Anterior cingulate cortex (tissue), 58 donors: ENCODE measurements at regions not wholly inside any gene's neighbourhood (a gene's known extent, or its start where the extent isn't known, plus 50 kb on each side); places are given as distances from the start of the nearest gene placed in this dataset.

Source experiments
- DNase-seq, 58 donors: peaks; one replicate each; lab custom pipeline; 2025; lab: John Stamatoyannopoulos, UW

DNA sequence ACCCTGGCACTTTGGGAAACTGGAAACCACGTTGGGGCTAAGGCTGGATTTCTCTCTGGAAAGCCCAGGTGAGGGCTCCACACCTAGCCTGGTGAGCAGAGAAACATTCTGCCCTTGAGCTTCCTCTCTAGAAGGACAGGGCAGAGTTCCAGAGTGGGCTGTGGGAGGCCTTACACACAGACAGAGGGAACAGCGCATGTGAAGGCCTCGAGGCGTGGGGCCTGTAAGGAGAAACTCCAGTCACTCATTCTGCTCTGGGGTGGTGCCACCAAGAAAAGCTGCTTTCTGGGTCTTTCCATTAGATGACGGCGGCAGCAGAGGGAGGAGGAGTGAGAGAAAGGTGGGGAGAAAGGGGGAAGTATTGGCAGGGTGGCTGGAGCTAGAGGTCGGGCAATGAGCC is 183.1 kb downstream of the CHST1 start:
- no peak for DNase-seq

DNA sequence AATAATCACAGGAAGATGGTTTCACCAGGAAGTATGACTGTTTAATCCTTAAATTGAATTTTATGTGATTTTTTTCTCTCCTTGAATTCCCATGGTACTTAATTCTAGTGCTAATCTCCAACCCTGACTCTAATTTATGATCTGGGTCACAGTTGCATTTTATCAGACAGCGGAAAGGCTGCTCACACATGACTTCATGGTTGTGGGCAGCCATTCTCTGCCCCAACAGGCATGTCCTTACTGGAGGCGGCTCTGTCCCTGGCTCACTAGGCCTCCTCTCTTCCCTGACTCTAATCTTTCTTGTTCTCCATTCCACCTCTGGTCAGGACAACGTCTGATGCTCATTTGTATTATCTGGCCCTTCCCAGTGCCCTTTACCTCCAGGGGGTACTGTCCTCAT is 184.4 kb downstream of the CHST1 start:
- DNase-seq: no peak

DNA sequence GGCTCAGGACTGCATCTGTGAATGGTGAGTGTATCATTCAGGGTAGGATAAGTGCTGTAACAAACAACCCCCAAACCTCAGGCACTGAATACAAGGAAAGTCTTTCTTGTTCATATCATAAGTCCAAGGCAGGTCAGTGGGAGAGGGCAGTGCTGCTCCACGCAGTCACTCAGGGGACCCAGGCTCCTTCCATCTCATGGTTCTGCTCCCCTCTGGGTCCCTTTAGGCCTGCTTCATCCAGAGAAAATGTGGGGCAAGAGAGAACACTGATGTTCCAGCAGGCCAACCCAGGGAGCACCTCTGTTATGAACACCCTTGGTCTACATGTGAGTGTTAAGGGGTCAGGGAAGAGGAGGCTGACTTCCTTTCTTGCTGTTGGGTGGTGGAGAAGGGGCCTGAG is 187.8 kb downstream of the CHST1 start:
- DNase-seq: no peak

DNA sequence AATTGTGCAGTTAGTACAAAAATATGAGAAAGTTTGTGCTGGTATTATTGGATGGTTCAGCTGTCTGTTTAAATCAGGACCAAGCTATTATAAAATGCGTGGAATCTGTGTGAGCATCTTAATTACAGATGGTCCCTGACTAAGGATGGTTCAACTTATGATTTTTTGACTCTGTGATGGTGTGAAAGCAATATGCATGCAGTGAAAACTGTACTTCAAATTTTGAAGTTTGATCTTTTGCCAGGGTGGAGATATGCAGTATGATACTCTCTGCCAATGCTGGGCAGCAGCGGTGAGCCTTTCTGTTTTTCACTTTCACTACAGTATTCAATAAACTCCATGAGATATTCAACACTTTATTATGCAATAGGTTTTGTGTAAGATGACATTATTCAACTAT is 189.3 kb downstream of the CHST1 start:
- no peak for DNase-seq

DNA sequence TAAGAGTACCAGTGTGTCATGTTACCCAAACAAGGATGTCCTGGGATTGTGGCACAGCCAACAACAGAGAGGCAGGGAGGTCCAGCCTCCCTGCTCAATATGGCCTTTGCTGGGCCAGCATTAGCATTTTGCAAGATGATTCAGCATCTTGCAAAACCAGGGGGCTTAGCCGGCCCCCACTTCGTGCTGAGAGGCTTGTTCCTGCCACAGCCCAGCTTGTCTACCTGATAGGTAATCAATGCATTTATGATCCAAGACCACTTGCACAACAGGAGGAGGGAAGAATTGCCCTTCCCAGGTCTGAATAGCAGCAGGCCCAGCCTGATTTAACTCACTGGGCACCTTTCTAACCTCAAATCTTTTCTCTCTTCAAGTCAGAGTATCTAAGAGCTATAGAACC is 189.0 kb upstream of the SYT13 start:
- no peak for DNase-seq

DNA sequence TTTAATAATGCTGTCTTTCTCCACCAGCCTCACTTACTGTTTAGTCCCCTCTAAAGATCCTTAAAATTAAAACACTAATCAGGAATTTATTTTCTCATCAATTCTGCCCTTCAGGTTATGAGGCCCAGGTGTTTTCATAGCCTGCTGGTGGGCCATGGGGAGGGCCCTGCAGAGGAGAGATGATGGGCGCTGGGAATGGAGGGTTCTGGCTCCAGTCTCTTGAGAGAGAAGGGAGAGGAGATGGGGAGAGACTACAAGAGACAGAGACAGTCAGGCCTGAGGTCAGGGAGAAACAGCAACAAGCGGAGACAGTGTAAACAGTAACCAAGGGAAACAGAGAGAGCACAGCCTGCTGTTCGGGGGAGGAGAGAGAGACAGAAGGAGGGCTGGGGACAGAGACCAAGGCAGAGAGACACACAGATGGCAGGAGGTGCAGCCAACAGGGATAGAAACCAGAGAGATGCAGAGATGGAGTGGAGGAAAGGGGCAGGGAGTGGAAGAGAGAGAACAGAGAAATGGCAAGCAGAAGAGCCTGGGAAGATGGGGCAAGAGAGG is 187.3 kb upstream of the SYT13 start:
- no peak for DNase-seq

DNA sequence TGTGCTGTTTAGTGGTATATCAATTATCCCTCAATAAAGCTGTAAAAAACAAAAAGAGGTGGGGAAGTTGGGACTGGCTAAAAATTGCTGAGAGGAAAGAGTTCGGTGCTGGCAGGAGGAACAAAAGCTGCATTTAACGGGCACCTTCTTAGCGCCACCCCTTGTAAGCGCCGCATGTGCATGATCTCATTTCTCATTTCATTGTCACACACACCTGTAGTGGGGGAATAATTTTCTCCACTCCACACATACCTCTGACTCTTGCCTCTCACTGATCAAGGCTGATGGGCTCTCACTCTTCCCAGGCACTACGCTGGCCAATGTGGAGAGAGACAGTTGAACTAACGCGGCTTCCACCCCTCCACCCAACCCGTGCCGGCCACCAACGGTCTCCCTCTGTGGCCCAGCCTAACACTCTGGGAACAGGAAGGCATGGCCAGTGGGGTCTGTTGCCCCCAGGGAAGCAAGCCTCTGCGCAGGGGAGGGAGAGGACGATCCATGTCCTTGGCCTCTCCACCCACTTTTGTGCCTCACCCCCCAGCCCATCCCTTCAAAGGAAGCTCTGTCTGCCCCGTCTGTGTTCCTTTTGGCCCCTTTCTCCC is 186.7 kb upstream of the SYT13 start:
- DNase-seq: no peak

DNA sequence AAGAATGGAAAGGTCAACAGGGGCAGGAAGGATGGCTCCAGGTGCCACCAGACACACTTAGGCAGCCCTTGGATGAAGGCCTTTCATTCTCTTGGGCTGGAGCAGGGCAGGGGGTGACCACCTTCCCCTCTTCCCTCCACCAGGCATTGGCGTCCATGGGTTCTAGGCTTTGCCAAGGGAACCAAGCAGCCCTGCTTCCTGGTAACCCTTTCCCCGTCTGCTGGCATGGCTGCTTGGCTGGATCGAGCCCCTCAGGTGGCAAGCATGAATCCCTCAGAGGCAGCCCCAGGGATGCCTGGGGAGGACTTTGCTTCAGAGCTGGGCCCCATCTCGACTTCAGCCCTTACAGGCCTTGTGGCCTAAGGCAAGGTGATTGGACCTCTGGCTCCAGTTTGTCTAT is 185.1 kb upstream of the SYT13 start:
- DNase-seq: no peak

DNA sequence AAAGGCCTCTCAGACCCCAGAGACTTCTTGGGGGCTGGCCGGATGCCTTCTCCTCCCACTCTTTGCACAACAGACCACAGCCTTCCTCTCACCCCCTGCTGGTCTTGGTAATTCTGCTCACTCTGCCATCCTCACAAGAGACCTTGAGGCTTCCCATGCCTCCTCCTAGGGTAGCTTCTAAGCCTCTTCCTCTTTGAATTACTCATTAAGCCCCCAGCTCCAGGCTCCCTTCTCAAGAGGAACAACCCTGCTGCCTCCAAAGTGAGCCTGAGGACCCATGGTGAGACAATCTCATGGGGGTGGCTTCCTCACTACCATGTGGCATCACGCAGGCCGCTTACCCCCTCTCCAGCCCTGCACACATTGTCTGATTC is 184.6 kb upstream of the SYT13 start:
- DNase-seq: no peak

DNA sequence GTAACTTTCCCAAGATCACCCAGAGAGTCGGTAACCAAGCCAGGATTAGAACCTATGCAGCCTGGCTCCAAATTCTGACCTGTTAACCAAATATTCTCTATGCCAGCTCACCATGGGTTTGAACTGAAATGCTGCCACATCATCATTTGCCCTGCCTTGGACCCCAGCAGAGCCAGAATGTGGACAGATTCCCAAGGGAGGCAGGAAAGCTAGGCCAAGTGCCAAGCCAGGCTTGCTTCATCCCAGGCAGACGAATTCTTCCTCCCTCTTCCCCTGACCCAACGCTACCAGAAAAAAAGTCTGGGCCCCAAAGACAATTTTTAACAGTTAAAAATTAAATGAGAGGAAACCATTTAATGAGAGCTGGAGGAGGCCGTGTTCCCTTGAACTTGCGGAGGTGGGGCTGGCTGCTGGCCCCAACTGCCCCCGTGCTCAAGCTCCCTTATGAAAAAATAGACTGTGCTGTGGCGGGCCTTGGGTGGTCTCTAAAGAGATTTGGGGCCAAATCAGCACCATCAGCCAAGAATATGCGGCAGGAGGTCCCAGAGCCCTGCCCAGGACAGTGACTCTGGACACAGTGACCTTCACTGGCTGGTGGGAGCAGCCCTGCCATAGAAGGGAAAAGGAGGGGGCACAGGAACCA is 184.1 kb upstream of the SYT13 start:
- DNase-seq: peak in 3 of 58 donors; percentile 6 to 16 (median 16)

DNA sequence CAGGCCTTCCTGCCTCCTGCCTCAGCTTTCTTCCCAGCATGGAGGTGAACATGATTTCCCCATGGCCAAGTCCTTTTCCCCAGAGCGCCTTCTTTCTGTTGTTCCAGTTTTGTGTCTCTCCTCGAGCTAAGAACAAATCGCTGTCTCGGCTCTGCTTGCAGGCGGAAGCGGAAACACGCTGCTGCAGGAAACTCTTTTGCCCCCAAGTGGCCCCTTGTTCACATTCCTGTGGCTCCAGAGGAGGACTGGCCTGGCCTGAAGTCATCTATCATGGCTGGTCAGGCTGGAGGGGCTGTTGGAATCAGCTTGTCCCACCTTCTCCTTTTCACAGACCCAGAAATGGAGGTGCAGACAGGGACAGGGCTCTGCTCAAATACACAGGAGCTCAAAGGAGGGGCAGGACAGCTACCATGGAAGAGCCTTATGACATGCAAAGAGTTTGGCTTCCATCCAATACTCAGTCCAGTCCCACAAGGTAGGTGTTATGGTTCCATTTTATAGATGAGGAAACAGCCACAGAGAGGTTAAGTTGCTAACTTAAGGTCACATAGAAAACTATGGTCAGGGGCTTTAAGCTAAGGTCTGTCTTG is 182.2 kb upstream of the SYT13 start:
- no peak for DNase-seq

DNA sequence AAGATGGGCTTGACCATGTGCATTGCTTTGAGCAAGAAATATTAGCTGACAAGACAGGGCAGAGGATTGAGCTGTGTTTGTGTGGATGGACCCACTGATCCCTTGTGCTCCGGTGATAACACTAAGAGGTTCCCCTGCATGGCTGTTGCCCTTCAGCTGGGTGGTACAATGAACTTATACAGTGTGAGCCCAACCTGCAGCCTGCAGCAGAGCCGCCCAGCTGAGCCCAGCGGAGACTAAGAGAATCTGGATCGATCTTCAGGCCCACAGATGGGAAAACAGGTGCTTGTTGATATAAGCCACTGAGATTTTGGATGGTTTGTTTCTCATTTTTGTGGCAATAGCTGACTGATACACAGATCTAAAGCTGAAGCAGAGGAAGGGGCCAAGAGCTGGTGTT is 177.4 kb upstream of the SYT13 start:
- DNase-seq: no peak

DNA sequence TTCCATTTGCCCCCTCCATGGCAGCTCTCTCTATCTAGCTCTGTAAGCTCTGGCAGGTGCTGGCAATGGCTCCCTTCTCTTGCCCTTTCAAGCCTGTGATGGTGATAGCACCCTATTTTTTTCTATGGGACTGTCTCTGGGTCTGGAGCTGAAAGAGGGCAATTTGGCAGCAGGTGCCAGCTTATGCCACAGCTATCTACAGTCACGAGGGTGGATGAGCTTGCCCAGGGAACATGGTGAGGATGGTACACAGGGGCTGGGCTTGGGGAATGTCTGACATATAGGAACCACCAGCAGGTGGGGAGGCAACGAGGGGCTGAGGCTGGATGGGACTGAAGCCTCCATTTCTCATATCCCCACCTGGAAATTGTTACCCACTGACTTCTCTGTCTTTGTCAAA is 175.4 kb upstream of the SYT13 start:
- DNase-seq: no peak

DNA sequence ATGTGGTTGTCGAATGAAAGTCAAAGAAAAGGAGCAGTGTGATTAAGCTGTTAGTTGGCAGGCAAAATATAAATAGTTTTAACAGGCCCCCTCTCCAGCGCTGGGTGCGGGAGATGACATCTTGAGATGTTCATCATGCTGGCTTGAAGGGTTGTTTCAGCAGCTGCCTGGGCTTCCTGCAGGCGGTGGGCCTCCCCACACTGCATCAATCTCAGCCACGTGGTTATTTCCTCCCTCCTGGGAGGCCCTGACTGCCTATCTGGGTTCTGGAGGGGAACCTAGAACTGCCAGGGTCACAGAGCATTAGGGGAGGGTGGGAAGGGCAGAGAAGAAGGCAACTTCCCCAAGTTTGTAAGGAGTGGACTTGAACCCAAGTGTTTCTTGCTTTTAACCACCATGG is 173.3 kb upstream of the SYT13 start:
- DNase-seq: no peak

DNA sequence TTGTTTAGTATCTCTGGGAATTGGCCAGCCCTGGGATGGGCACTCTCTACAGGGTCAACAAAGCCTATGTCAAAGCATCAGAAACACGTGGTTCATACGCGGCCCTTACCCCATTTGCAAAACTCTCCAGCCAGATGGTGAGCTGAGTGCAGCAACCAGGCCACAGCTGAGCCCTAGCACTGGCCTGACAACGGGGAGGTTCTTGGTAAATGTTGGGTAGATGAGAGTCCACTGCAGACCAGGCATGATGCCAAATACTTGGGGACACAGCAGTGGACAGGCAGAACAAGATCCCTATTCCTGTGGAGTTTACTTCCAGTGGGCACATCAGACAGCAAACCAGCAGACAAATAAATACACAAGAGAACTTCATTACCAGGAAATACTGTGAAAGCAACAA is 172.1 kb upstream of the SYT13 start:
- no peak for DNase-seq

DNA sequence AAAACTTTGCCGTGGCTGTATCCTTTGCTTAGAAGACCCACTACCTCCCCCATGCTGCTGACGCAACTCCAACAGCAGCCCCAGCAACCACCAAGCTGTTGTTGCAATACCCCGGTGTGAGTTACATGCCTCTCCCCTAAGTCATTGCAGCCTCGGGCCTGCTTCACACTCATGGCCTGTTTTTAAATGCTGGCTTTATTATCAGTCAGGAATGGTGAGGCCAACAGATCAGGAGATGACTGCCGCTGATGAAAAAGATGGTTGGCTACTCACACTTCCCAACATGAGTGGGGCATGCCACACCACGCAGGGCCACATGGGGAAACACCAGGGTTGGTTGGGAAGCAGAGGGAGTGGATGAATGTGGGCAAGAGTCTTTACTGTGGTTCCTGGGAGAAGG is 171.5 kb upstream of the SYT13 start:
- DNase-seq: no peak

DNA sequence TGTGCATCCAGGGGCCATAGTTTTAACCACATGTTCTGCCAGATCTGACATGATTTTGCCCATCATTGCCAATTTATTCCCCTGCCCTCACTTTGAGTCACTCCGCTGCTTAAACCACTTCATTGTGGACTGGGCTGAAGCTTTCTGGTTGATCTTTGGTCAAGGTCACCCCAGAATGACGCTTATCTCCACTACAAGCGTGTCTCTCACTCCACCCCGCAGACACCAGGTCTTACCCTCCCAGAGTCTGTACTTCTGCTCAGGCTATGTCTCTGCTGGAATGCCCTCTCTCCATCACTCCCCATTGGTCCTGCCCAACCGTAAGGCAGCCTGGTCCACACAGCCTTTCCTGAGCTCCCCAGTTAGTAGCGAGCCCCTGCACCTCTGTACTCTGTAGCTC is 170.5 kb upstream of the SYT13 start:
- no peak for DNase-seq

DNA sequence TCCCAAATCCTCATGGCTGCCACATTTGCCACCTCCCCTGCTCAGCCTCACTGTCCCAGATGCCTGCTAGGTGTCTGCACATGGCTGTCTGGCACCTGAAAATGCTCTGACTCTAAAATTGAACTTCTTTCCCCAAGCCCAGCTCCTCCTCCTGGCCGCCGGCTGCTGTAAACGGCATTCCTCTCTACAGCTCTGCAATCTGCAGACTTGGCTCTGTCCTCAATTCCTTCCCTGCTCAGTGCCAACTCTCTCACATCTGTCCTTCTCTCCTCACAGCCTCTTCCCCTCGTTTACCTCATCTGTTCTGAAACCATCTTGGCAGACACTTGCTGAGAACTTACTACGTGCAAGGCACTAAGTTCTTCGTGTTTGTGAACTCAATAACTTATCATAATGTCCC is 169.4 kb upstream of the SYT13 start:
- peak in 9 of 58 donors; percentile 12 to 49 (median 21) for DNase-seq

DNA sequence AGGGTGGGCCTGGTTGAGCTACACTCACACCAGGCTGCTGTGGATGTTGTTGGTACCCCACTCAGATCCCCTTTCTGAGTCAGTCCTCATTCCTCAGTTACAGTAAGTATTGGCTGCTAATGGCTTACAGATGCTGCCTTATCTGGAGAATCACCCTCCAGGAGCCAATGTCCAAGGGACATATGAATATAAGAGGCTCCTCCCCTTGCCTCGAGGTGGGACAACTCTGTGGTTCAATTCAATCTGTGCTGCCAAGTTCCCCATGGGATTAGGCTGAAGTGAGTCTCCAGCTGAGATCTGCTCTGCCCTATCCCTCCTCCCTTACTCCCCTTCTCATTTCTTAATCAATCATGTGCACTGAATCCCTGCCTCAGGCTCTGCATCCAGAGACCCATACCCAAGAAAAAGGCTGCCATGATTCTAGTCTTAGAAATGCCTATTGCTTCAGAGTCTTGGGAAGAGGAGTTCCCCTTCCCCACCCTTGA is 168.8 kb upstream of the SYT13 start:
- no peak for DNase-seq

DNA sequence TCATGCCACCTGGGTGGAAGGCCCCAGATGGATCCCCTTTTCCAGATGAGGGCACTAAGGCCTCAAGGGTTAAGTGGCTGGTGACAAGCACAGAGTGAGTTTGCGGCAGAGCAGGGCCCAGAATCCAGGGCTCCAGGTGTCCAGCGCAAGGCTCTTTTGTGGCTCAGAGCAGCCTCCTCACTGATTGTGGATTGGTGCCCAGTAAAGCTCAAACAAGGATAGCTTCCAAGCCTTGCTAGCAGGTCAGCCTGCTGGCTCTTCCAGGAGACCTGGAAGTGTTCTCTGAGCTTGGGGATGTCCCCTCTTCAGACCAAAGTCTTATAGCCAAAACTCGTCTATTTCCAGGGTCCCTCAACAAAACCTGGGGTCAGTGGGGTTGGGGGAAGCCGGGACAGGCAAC is 167.6 kb upstream of the SYT13 start:
- DNase-seq: no peak

DNA sequence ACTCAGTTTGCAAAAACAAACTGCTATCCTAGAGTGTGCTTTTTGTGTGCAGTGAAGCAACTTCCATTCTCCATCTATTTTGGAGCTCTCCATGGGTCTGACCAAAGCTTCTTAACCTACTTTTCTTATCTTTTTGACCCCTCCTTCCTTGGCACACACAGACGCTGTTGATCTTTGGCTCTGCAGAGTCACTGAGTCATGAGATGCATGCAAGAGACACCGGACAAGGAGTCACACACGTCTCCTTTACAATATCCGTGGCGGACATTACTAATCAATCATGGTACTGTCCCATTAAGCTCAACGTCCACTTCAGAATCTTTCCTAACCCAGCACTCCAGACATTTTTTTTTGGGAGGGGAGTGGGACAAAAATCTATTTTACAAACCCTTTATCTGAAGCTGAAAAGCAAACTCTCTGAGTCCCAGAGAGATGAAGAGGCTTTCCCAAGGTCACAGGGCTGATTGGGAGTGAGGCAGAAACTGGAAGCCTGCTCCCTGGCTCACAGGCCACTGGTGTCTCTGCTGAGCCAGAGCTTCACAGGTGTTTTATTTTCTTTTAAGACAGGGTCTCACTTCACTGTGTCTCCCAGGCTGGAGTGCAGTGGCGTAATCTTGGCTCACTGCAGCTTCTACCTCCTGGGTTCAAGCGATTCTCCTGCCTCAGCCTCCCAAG is 165.8 kb upstream of the SYT13 start:
- DNase-seq: no peak
